ENCODE measurements at regions not wholly inside any gene's neighbourhood (a gene's known extent, or its start where the extent isn't known, plus 50 kb on each side); places are given as distances from the start of the nearest gene placed in this dataset. TPM values are rescaled to one million over a fixed set of nuclear protein-coding genes. Genes with fewer than 3 reads are reported as not detected.

Small RNA genes in the stretch of these regions (small RNA-seq; reads per million reads assigned to genes)
- gene AC138649.4 (ENCODE audit: insufficient read depth) (not detected), gene RN7SL495P (ENCODE audit: insufficient read depth) (not detected)
